H1 (cell line): ENCODE measurements at regions not wholly inside any gene's neighbourhood (a gene's known extent, or its start where the extent isn't known, plus 50 kb on each side); places are given as distances from the start of the nearest gene placed in this dataset.
A peak's percentile ranks its signal among the peaks of the same experiment; 100 is the strongest.

Source experiments
- CTCF ChIA-PET: fragments of 300-600 bp; sonication (Branson Sonifier 250); formaldehyde crosslinking; loops from one replicate; lab custom pipeline; 2021; ENCODE audit not compliant: partially characterized antibody; lab: Charles Lee
- POLR2A ChIA-PET: fragments of 300-600 bp; sonication (Branson Sonifier 250); formaldehyde crosslinking; loops from one replicate; lab custom pipeline; 2021; ENCODE audit warnings: inconsistent platforms; ENCODE audit not compliant: partially characterized antibody; lab: Charles Lee
- DNase-seq, 2 experiments: peaks; one replicate each; pipeline versions ENCODE4 v3.0.0 to v3.0.0-alpha.2; 2010 to 2022; ENCODE audit warnings: low spot score in 2 of 2, low read depth in 1 of 2, mixed read lengths in 1 of 2
- FAIRE-seq: peaks from 2 replicates; lab custom pipeline; 2011; peaks lifted over from hg19 to GRCh38; lab: Jason Lieb, UNC
- H2AFZ ChIP-seq: 2 replicates; pipeline ENCODE4 v1.8.1; 2012; ENCODE audit warnings: low read length, inconsistent platforms
- H2AK5ac ChIP-seq: 2 replicates; pipeline ENCODE4 v1.6.1; 2013; ENCODE audit warnings: low read depth, low read length
- H2BK120ac ChIP-seq: replicated peaks from 2 replicates; pipeline ENCODE3; 2013; ENCODE audit warnings: low read depth, low read length, inconsistent platforms
- H2BK12ac ChIP-seq: 2 replicates; pipeline ENCODE4 v1.6.1; 2013; ENCODE audit warnings: low read depth, low read length
- H2BK15ac ChIP-seq: 2 replicates; pipeline ENCODE4 v1.6.1; 2013; ENCODE audit warnings: low read length
- H2BK20ac ChIP-seq: 2 replicates; pipeline ENCODE4 v1.6.1; 2013; ENCODE audit warnings: low read length
- H2BK5ac ChIP-seq: 2 replicates; pipeline ENCODE4 v1.6.1; 2013; ENCODE audit warnings: low read depth, low read length
- H3K14ac ChIP-seq: 2 replicates; pipeline ENCODE4 v1.6.1; 2013; ENCODE audit warnings: inconsistent platforms; ENCODE audit not compliant: insufficient read length
- H3K18ac ChIP-seq: 2 replicates; pipeline ENCODE4 v1.6.1; 2013; ENCODE audit warnings: low read length; ENCODE audit errors: extremely low read depth
- H3K23ac ChIP-seq: 2 replicates; pipeline ENCODE4 v1.6.1; 2013; ENCODE audit warnings: inconsistent platforms; ENCODE audit not compliant: insufficient read length
- H3K23me2 ChIP-seq: 2 replicates; pipeline ENCODE4 v1.6.1; 2013; ENCODE audit warnings: low read depth, low read length
- H3K27ac ChIP-seq: 2 replicates; pipeline ENCODE4 v1.6.1; 2011; ENCODE audit warnings: low read depth, low read length, inconsistent platforms
- H3K27me3 ChIP-seq, 4 experiments: replicated peaks in 1 of 4; 1 replicate in 1 of 4; 2 replicates in 3 of 4; pipeline versions ENCODE4 v1.6.1 to v1.8.1; 2011 to 2013; ENCODE audit warnings: low read length in 3 of 4, mild to moderate bottlenecking in 3 of 4, inconsistent platforms in 2 of 4, mixed read lengths in 2 of 4, moderate library complexity in 1 of 4; ENCODE audit not compliant: control insufficient read depth in 3 of 4, insufficient read depth in 3 of 4; ENCODE audit errors: extremely low read depth in 1 of 4
- H3K36me3 ChIP-seq, 4 experiments: 2 replicates each; pipeline versions ENCODE4 v1.6.1 to v1.8.1; 2011 to 2013; ENCODE audit warnings: mild to moderate bottlenecking in 4 of 4, low read length in 3 of 4, moderate library complexity in 2 of 4, control low read depth in 1 of 4, inconsistent platforms in 1 of 4; ENCODE audit not compliant: insufficient read depth in 4 of 4, control insufficient read depth in 2 of 4
- H3K4ac ChIP-seq: replicated peaks from 2 replicates; pipeline ENCODE3; 2013; ENCODE audit warnings: low read length, low read depth, mixed read lengths, inconsistent platforms; ENCODE audit not compliant: insufficient read length
- H3K4me1 ChIP-seq, 4 experiments: replicated peaks in 1 of 4; 1 replicate in 1 of 4; 2 replicates in 3 of 4; pipeline versions ENCODE4 v1.6.1 to v1.8.1; 2011 to 2013; ENCODE audit warnings: low read length in 3 of 4, inconsistent platforms in 2 of 4, mixed read lengths in 1 of 4; ENCODE audit not compliant: insufficient read depth in 4 of 4, control insufficient read depth in 3 of 4
- H3K4me2 ChIP-seq, 2 experiments: 2 replicates each; pipeline versions ENCODE4 v1.6.1 to v1.8.1; 2011 to 2013; ENCODE audit warnings: low read depth in 2 of 2, low read length in 2 of 2, control low read depth in 1 of 2, inconsistent platforms in 1 of 2, mild to moderate bottlenecking in 1 of 2; ENCODE audit not compliant: insufficient read depth in 1 of 2
- H3K4me3 ChIP-seq, 4 experiments: fragments of 200-600, 300-600 bp in 1 of 4; sonication (generic), shearing (Covaris generic), sonication (Bioruptor Twin) in 1 of 4; 2 replicates each; pipeline versions ENCODE4 v1.5.1 to v1.8.1; 2011 to 2016; ENCODE audit warnings: low read length in 4 of 4, low read depth in 3 of 4, control low read depth in 2 of 4, inconsistent platforms in 2 of 4, mild to moderate bottlenecking in 2 of 4, mixed read lengths in 1 of 4, moderate library complexity in 1 of 4; ENCODE audit not compliant: insufficient read depth in 2 of 4; ENCODE audit errors: extremely low read depth in 1 of 4
- H3K56ac ChIP-seq: replicated peaks from 2 replicates; pipeline ENCODE3; 2013; ENCODE audit warnings: low read depth, mild to moderate bottlenecking, mixed read lengths, low read length, inconsistent platforms; ENCODE audit not compliant: insufficient read length
- H3K79me1 ChIP-seq: 2 replicates; pipeline ENCODE4 v1.6.1; 2013; ENCODE audit warnings: low read depth, low read length, control low read depth
- H3K79me2 ChIP-seq, 2 experiments: 2 replicates each; pipeline versions ENCODE4 v1.6.1 to v1.8.1; 2012 to 2013; ENCODE audit warnings: low read length in 2 of 2, mild to moderate bottlenecking in 2 of 2, inconsistent platforms in 1 of 2; ENCODE audit not compliant: insufficient read depth in 2 of 2, control insufficient read depth in 1 of 2
- H3K9ac ChIP-seq, 4 experiments: replicated peaks in 1 of 4; 1 replicate in 1 of 4; 2 replicates in 3 of 4; pipeline versions ENCODE4 v1.6.1 to v1.8.1; 2011 to 2013; ENCODE audit warnings: low read depth in 3 of 4, low read length in 3 of 4, control low read depth in 2 of 4, mild to moderate bottlenecking in 2 of 4, moderate library complexity in 2 of 4, inconsistent platforms in 1 of 4; ENCODE audit errors: extremely low read depth in 1 of 4
- H3K9me3 ChIP-seq, 2 experiments: 2 replicates each; pipeline versions ENCODE4 v1.6.1 to v1.8.1; 2012 to 2013; ENCODE audit warnings: mild to moderate bottlenecking in 2 of 2, moderate library complexity in 2 of 2, control low read depth in 1 of 2, inconsistent platforms in 1 of 2, low read depth in 1 of 2, low read length in 1 of 2, mixed read lengths in 1 of 2; ENCODE audit not compliant: insufficient read depth in 2 of 2
- H4K20me1 ChIP-seq, 2 experiments: replicated peaks in 1 of 2; 2 replicates each; pipeline versions ENCODE3 to v1.8.1; 2011 to 2013; ENCODE audit warnings: inconsistent platforms in 2 of 2, low read length in 2 of 2, mild to moderate bottlenecking in 1 of 2; ENCODE audit not compliant: insufficient read depth in 2 of 2, control insufficient read depth in 1 of 2
- H4K5ac ChIP-seq: 2 replicates; pipeline ENCODE4 v1.6.1; 2013; ENCODE audit warnings: low read length, low read depth, mixed read lengths, inconsistent platforms; ENCODE audit not compliant: insufficient read length
- H4K8ac ChIP-seq: 2 replicates; pipeline ENCODE4 v1.8.0; 2013; ENCODE audit warnings: mild to moderate bottlenecking, moderate library complexity, low read length, inconsistent platforms; ENCODE audit not compliant: insufficient read depth; ENCODE audit errors: extremely low read depth
- H4K91ac ChIP-seq: replicated peaks from 2 replicates; pipeline ENCODE3; 2013; ENCODE audit warnings: low read length, mixed read lengths, inconsistent platforms; ENCODE audit not compliant: insufficient read length
- CTCF ChIP-seq, 3 experiments: IDR thresholded peaks; 1 replicate in 2 of 3; 2 replicates in 1 of 3; pipeline versions ENCODE4 v1.5.1 to v1.6.1; 2011; ENCODE audit warnings: low read length in 3 of 3, mild to moderate bottlenecking in 3 of 3, inconsistent platforms in 2 of 3, low read depth in 1 of 3, moderate library complexity in 1 of 3; ENCODE audit not compliant: insufficient read depth in 1 of 3; ENCODE audit errors: control extremely low read depth in 1 of 3
- FOSL1 ChIP-seq: IDR thresholded peaks from 2 replicates; pipeline ENCODE4 v1.6.1; 2011; ENCODE audit warnings: mild to moderate bottlenecking, low read depth, low read length, moderate library complexity; ENCODE audit not compliant: insufficient read depth
- JUN ChIP-seq: IDR thresholded peaks from 2 replicates; pipeline ENCODE4 v1.6.1; 2011; ENCODE audit warnings: low read depth, mild to moderate bottlenecking, improper control_type of control experiment, low read length
- NANOG ChIP-seq: IDR thresholded peaks from 2 replicates; pipeline ENCODE4 v1.6.1; 2011; ENCODE audit warnings: low read length, low read depth, mild to moderate bottlenecking, inconsistent platforms; ENCODE audit not compliant: insufficient read depth, poor library complexity, severe bottlenecking
- POLR2AphosphoS5 ChIP-seq: IDR thresholded peaks from 2 replicates; pipeline ENCODE4 v1.6.1; 2011; ENCODE audit warnings: low read depth, low read length
- RAD21 ChIP-seq, 2 experiments: IDR thresholded peaks in 1 of 2; conservative IDR thresholded peaks in 1 of 2; 2 replicates each; pipeline ENCODE4 v1.6.1; 2011; ENCODE audit warnings: low read depth in 2 of 2, low read length in 2 of 2, improper control_type of control experiment in 1 of 2, inconsistent platforms in 1 of 2, mild to moderate bottlenecking in 1 of 2, moderate library complexity in 1 of 2
- SUZ12 ChIP-seq: fragments of 200-600 bp; sonication (generic); IDR thresholded peaks from 2 replicates; pipeline ENCODE4 v1.6.1; 2012; ENCODE audit warnings: mild to moderate bottlenecking, inconsistent platforms, low read length, moderate library complexity, mixed read lengths
- TCF12 ChIP-seq: IDR thresholded peaks from 2 replicates; pipeline ENCODE4 v1.6.1; 2011; ENCODE audit warnings: low read depth, mild to moderate bottlenecking, low read length
- WGBS, 2 experiments: shearing (Covaris generic) in 1 of 2; methylation state at CpG; one replicate each; pipeline versions ENCODE4 v1.1.6 to v1.1.7; 2013 to 2015; ENCODE audit warnings: low lambda C conversion rate in 2 of 2, mixed read lengths in 2 of 2, inconsistent platforms in 1 of 2, low coverage in 1 of 2, missing lambda C conversion rate in 1 of 2; ENCODE audit not compliant: insufficient replicate concordance in 2 of 2, insufficient coverage in 1 of 2, insufficient read length in 1 of 2; ENCODE audit errors: extremely low coverage in 1 of 2, missing lambda C conversion rate in 1 of 2; 5-methylcytosine and 5-hydroxymethylcytosine counted together

- Histone ChIP-seq H3K4me3 (no peak overlapping the region), H3K56ac (no peak overlapping the region), H3K4ac (no peak overlapping the region), H3K36me3 (no peaks in the 10 kb centered on the region), H3K27me3 (no peaks in the 10 kb centered on the region; a peak in 1 of 7 replicates), H4K8ac (no peak overlapping the region), H2BK12ac (no peak overlapping the region)
- TF ChIP-seq NANOG = no peak
- no peak for TF ChIP-seq SUZ12
- TF ChIP-seq POLR2AphosphoS5 = no peak
- TF ChIP-seq RAD21 (IDR thresholded peaks at IDR 0.05 in 1 of 2, conservative IDR thresholded peaks at IDR 0.05 in 1 of 2; ENCODE audit: low read depth in 2 of 2, low read length in 2 of 2) = peak; percentile 25 to 50
- TF ChIP-seq JUN = no peak
- TF ChIP-seq FOSL1 = no peak
- peak; percentile 51 to 72 (median 54) for TF ChIP-seq CTCF (IDR thresholded peaks at IDR 0.05; ENCODE audit: control extremely low read depth in 1 of 3, insufficient read depth in 1 of 3, low read depth in 1 of 3, low read length in 3 of 3)
- TF ChIP-seq TCF12 = peak; percentile 28; the same call in 1 of the 2 replicates
- TF ChIP-seq, all 59 proteins: peak for 3
- Histone ChIP-seq H2BK20ac (no peak overlapping the region), H3K4me2 (no peak overlapping the region), H3K4me1 (peaks cover 0 to 18% (median 2%) of the 10 kb centered on the region in 4 experiments; a peak in 1 of 7 replicates), H2AK5ac (no peak overlapping the region), H4K5ac (no peak overlapping the region), H2BK15ac (no peak overlapping the region), H4K91ac (no peak overlapping the region), H4K20me1 (peaks cover 0 to 7% of the 10 kb centered on the region in 2 experiments), H2BK5ac (no peak overlapping the region), H3K9ac (no peak overlapping the region), H3K14ac (no peak overlapping the region), H3K79me1 (no peaks in the 10 kb centered on the region), H3K9me3 (peaks cover 4 to 7% of the 10 kb centered on the region in 2 experiments; a peak in 2 of 4 replicates), H2AFZ (no peak overlapping the region), H3K27ac (no peak overlapping the region), H3K23me2 (peaks cover 8% of the 10 kb centered on the region; the same call in 1 of the 2 replicates), H3K18ac (no peak overlapping the region), H3K23ac (no peak overlapping the region), H2BK120ac (no peak overlapping the region), H3K79me2 (no peaks in the 10 kb centered on the region)
- WGBS, 2 experiments = 87% methylated on average over 9 of the region's 9 CpGs; no CpG with 5 or more reads in 1 of the 2 experiments
- no peak for FAIRE-seq
- ChIA-PET CTCF (interaction anchor here (0.6 to 1.6 kb wide), 17 partner anchors 9 to 105 kb away, joined by 3 to 12 read pairs (median 4); no protein-coding TSS in a partner anchor), POLR2A (no interaction called here)
- peak; percentile 43 to 73 for DNase-seq
Observed at GRCh38 chr2:10520154-10520553, 72.0 kb upstream of the ODC1 start.
